ENCODE measurements at regions not wholly inside any gene's neighbourhood (a gene's known extent, or its start where the extent isn't known, plus 50 kb on each side); places are given as distances from the start of the nearest gene placed in this dataset.

- no peak for TF ChIP-seq CUX1 (CRISPR knock-in tag; IDR thresholded peaks at IDR 0.05)
- TF ChIP-seq E4F1 (CRISPR knock-in tag; IDR thresholded peaks at IDR 0.05; ENCODE audit: borderline replicate concordance) = no peak
- TF ChIP-seq, protein P1, sequence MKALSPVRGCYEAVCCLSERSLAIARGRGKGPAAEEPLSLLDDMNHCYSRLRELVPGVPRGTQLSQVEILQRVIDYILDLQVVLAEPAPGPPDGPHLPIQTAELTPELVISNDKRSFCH (CRISPR knock-in tag; IDR thresholded peaks at IDR 0.05) = no peak
- TF ChIP-seq, protein P1 (tag; IDR thresholded peaks at IDR 0.05) = no peak
- TF ChIP-seq POLR2G (IDR thresholded peaks at IDR 0.05; ENCODE audit: low read depth, low read length) = no peak
Observed at GRCh38 chr14:44576356-44576755, 69.3 kb upstream of the FSCB start (continued).

Measured in K562 (cell line).